CD8-positive, alpha-beta memory T cell (primary cell): ENCODE measurements at regions not wholly inside any gene's neighbourhood (a gene's known extent, or its start where the extent isn't known, plus 50 kb on each side); places are given as distances from the start of the nearest gene placed in this dataset.

Source experiments
- CTCF ChIA-PET: fragments of 350-600 bp; sonication (Branson Sonifier 250); formaldehyde crosslinking; loops from one replicate; lab custom pipeline; 2021; ENCODE audit warnings: antibody characterized with exemption; lab: Charles Lee
- POLR2A ChIA-PET: fragments of 350-600 bp; sonication (Branson Sonifier 250); formaldehyde crosslinking; loops from one replicate; lab custom pipeline; 2021; ENCODE audit warnings: antibody characterized with exemption; lab: Charles Lee
- DNase-seq, 5 donors: peaks; one replicate each; pipeline versions ENCODE4 v3.0.0 to v3.0.0-alpha.2; 2020 to 2022; ENCODE audit warnings: mixed read lengths in 1 of 5
- H3K27ac ChIP-seq: one replicate; pipeline ENCODE4 v1.7.0; 2013; ENCODE audit warnings: low read depth, mild to moderate bottlenecking, low read length, moderate library complexity
- H3K27me3 ChIP-seq: 2 replicates; pipeline ENCODE4 v1.7.0; 2013; ENCODE audit warnings: low read length, mild to moderate bottlenecking; ENCODE audit not compliant: insufficient read depth, poor library complexity, severe bottlenecking
- H3K36me3 ChIP-seq: 2 replicates; pipeline ENCODE4 v1.7.0; 2013; ENCODE audit warnings: mild to moderate bottlenecking, low read length, moderate library complexity; ENCODE audit not compliant: insufficient read depth
- H3K4me1 ChIP-seq: 2 replicates; pipeline ENCODE4 v1.7.0; 2013; ENCODE audit warnings: mild to moderate bottlenecking, low read length, moderate library complexity; ENCODE audit not compliant: insufficient read depth
- H3K4me3 ChIP-seq: 2 replicates; pipeline ENCODE4 v1.7.0; 2013; ENCODE audit warnings: mild to moderate bottlenecking, low read length
- H3K9me3 ChIP-seq: 2 replicates; pipeline ENCODE4 v1.7.0; 2013; ENCODE audit warnings: mild to moderate bottlenecking, low read length
- H3K27ac Mint-ChIP-seq, 8 donors: one replicate each; pipeline ENCODE4 v1.8.0; 2020 to 2021; ENCODE audit warnings: mixed read lengths in 8 of 8, mild to moderate bottlenecking in 6 of 8, inconsistent platforms in 3 of 8, moderate library complexity in 3 of 8
- H3K27me3 Mint-ChIP-seq, 2 donors: one replicate each; pipeline ENCODE4 v1.8.0; 2020 to 2021; ENCODE audit warnings: mixed read lengths in 2 of 2, mild to moderate bottlenecking in 1 of 2, moderate library complexity in 1 of 2
- H3K36me3 Mint-ChIP-seq, 3 donors: one replicate each; pipeline ENCODE4 v1.8.0; 2020 to 2021; ENCODE audit warnings: mixed read lengths in 3 of 3, inconsistent platforms in 1 of 3, mild to moderate bottlenecking in 1 of 3
- H3K4me1 Mint-ChIP-seq, 3 donors: one replicate each; pipeline ENCODE4 v1.8.0; 2020 to 2021; ENCODE audit warnings: mixed read lengths in 3 of 3, inconsistent platforms in 1 of 3, mild to moderate bottlenecking in 1 of 3
- H3K4me3 Mint-ChIP-seq, 7 donors: one replicate each; pipeline ENCODE4 v1.8.0; 2020 to 2021; ENCODE audit warnings: mixed read lengths in 7 of 7, mild to moderate bottlenecking in 6 of 7, moderate library complexity in 4 of 7, inconsistent platforms in 2 of 7
- H3K9me3 Mint-ChIP-seq, 5 donors: one replicate each; pipeline ENCODE4 v1.8.0; 2020 to 2022; ENCODE audit warnings: mixed read lengths in 5 of 5, mild to moderate bottlenecking in 3 of 5, moderate library complexity in 2 of 5, inconsistent platforms in 1 of 5

- no peaks in the 10 kb centered on the region for H3K4me1 ChIP-seq
- no peaks in the 10 kb centered on the region for H3K27me3 ChIP-seq
- DNase-seq: no peak
- no peak overlapping the region for H3K27ac ChIP-seq
- Mint-ChIP-seq H3K27me3 (no peaks in the 10 kb centered on the region), H3K4me3 (no peak overlapping the region), H3K9me3 (peaks cover 3 to 20% (median 12%) of the 10 kb centered on the region in 5 donors), H3K4me1 (no peaks in the 10 kb centered on the region), H3K36me3 (no peaks in the 10 kb centered on the region), H3K27ac (no peak overlapping the region)
- ChIA-PET CTCF (no interaction called here), POLR2A (no interaction called here)
- no peak overlapping the region for H3K4me3 ChIP-seq
- H3K9me3 ChIP-seq: no peaks in the 10 kb centered on the region
- H3K36me3 ChIP-seq: no peaks in the 10 kb centered on the region
These were observed 533.7 kb upstream of the IGFBP3 start for GRCh38 chr7:46454816-46455215.

GRCh38 chr7:46452561-46453135, 531.6 kb upstream of the IGFBP3 start:
- H3K36me3 Mint-ChIP-seq: no peaks in the 10 kb centered on the region
- no peak for DNase-seq
- Histone ChIP-seq H3K27me3 (no peaks in the 10 kb centered on the region), H3K36me3 (no peaks in the 10 kb centered on the region), H3K4me3 (no peak overlapping the region), H3K9me3 (no peaks in the 10 kb centered on the region), H3K27ac (no peak overlapping the region), H3K4me1 (no peaks in the 10 kb centered on the region)
- no peaks in the 10 kb centered on the region for H3K27me3 Mint-ChIP-seq
- no peak overlapping the region for H3K4me3 Mint-ChIP-seq
- H3K9me3 Mint-ChIP-seq: peaks cover 5 to 25% (median 7%) of the 10 kb centered on the region in 5 donors
- no peak overlapping the region for H3K27ac Mint-ChIP-seq
- ChIA-PET CTCF (no interaction called here), POLR2A (no interaction called here)
- H3K4me1 Mint-ChIP-seq: no peaks in the 10 kb centered on the region

- H3K9me3 ChIP-seq: no peaks in the 10 kb centered on the region
- H3K36me3 Mint-ChIP-seq: no peaks in the 10 kb centered on the region
- no peaks in the 10 kb centered on the region for H3K4me1 ChIP-seq
- H3K27me3 Mint-ChIP-seq: no peaks in the 10 kb centered on the region
- H3K9me3 Mint-ChIP-seq: peaks cover 2 to 27% (median 7%) of the 10 kb centered on the region in 5 donors
- H3K27me3 ChIP-seq: no peaks in the 10 kb centered on the region
- DNase-seq: no peak
- H3K27ac Mint-ChIP-seq: no peak overlapping the region
- ChIA-PET CTCF (no interaction called here), POLR2A (no interaction called here)
- H3K27ac ChIP-seq: no peak overlapping the region
- H3K36me3 ChIP-seq: no peaks in the 10 kb centered on the region
- H3K4me1 Mint-ChIP-seq: no peaks in the 10 kb centered on the region
- no peak overlapping the region for H3K4me3 Mint-ChIP-seq
- H3K4me3 ChIP-seq: no peak overlapping the region
These were observed 530.8 kb upstream of the IGFBP3 start for GRCh38 chr7:46451846-46452245.

GRCh38 chr7:46450886-46451285, 529.8 kb upstream of the IGFBP3 start:
- Mint-ChIP-seq H3K27me3 (no peaks in the 10 kb centered on the region), H3K27ac (no peak overlapping the region), H3K4me1 (no peaks in the 10 kb centered on the region), H3K9me3 (peaks cover 2 to 27% (median 7%) of the 10 kb centered on the region in 5 donors), H3K4me3 (no peak overlapping the region), H3K36me3 (no peaks in the 10 kb centered on the region)
- no peak for DNase-seq
- ChIA-PET POLR2A (no interaction called here), CTCF (no interaction called here)
- Histone ChIP-seq H3K9me3 (no peaks in the 10 kb centered on the region), H3K27ac (no peak overlapping the region), H3K27me3 (no peaks in the 10 kb centered on the region), H3K36me3 (no peaks in the 10 kb centered on the region), H3K4me1 (no peaks in the 10 kb centered on the region), H3K4me3 (no peak overlapping the region)

GRCh38 chr7:46450425-46450824, 529.4 kb upstream of the IGFBP3 start:
- POLR2A ChIA-PET: no interaction called here
- no peak overlapping the region for H3K4me3 ChIP-seq
- H3K36me3 Mint-ChIP-seq: no peaks in the 10 kb centered on the region

GRCh38 chr7:46449743-46450142, 528.7 kb upstream of the IGFBP3 start:
- DNase-seq: no peak
- Mint-ChIP-seq H3K4me3 (no peak overlapping the region), H3K36me3 (no peaks in the 10 kb centered on the region), H3K4me1 (no peaks in the 10 kb centered on the region), H3K9me3 (peaks cover 2 to 29% (median 5%) of the 10 kb centered on the region in 5 donors), H3K27ac (no peak overlapping the region), H3K27me3 (no peaks in the 10 kb centered on the region)
- Histone ChIP-seq H3K27ac (no peak overlapping the region), H3K36me3 (no peaks in the 10 kb centered on the region), H3K9me3 (no peaks in the 10 kb centered on the region), H3K27me3 (no peaks in the 10 kb centered on the region), H3K4me1 (no peaks in the 10 kb centered on the region), H3K4me3 (no peak overlapping the region)
- POLR2A ChIA-PET: no interaction called here
- CTCF ChIA-PET: no interaction called here

More at GRCh38 chr7:46450425-46450824, 529.4 kb upstream of the IGFBP3 start:
- H3K27me3 ChIP-seq: no peaks in the 10 kb centered on the region
- CTCF ChIA-PET: no interaction called here
- no peak for DNase-seq
- H3K4me3 Mint-ChIP-seq: no peak overlapping the region
- no peaks in the 10 kb centered on the region for H3K9me3 ChIP-seq
- no peak overlapping the region for H3K27ac Mint-ChIP-seq
- H3K27ac ChIP-seq: no peak overlapping the region
- no peaks in the 10 kb centered on the region for H3K36me3 ChIP-seq
- no peaks in the 10 kb centered on the region for H3K27me3 Mint-ChIP-seq
- H3K4me1 Mint-ChIP-seq: no peaks in the 10 kb centered on the region
- peaks cover 4 to 31% (median 7%) of the 10 kb centered on the region in 5 donors for H3K9me3 Mint-ChIP-seq
- H3K4me1 ChIP-seq: no peaks in the 10 kb centered on the region

- H3K9me3 ChIP-seq: no peaks in the 10 kb centered on the region
- Mint-ChIP-seq H3K9me3 (peaks cover 2 to 32% (median 7%) of the 10 kb centered on the region in 5 donors), H3K36me3 (no peaks in the 10 kb centered on the region), H3K4me1 (no peaks in the 10 kb centered on the region), H3K27ac (no peak overlapping the region), H3K27me3 (no peaks in the 10 kb centered on the region), H3K4me3 (no peak overlapping the region)
- no peak for DNase-seq
- no peak overlapping the region for H3K4me3 ChIP-seq
- no peaks in the 10 kb centered on the region for H3K36me3 ChIP-seq
- ChIA-PET POLR2A (no interaction called here), CTCF (no interaction called here)
- no peaks in the 10 kb centered on the region for H3K27me3 ChIP-seq
- no peak overlapping the region for H3K27ac ChIP-seq
- H3K4me1 ChIP-seq: no peaks in the 10 kb centered on the region
These were observed 527.4 kb upstream of the IGFBP3 start for GRCh38 chr7:46448478-46448877.

- Histone ChIP-seq H3K27me3 (no peaks in the 10 kb centered on the region), H3K9me3 (no peaks in the 10 kb centered on the region), H3K27ac (no peak overlapping the region), H3K36me3 (no peaks in the 10 kb centered on the region), H3K4me3 (no peak overlapping the region), H3K4me1 (no peaks in the 10 kb centered on the region)
- peaks cover 8 to 26% (median 15%) of the 10 kb centered on the region in 5 donors for H3K9me3 Mint-ChIP-seq
- no peak overlapping the region for H3K4me3 Mint-ChIP-seq
- CTCF ChIA-PET: no interaction called here
- no peaks in the 10 kb centered on the region for H3K36me3 Mint-ChIP-seq
- H3K27me3 Mint-ChIP-seq: no peaks in the 10 kb centered on the region
- DNase-seq: no peak
- POLR2A ChIA-PET: no interaction called here
- H3K4me1 Mint-ChIP-seq: no peaks in the 10 kb centered on the region
- H3K27ac Mint-ChIP-seq: no peak overlapping the region
These were observed 525.1 kb upstream of the IGFBP3 start for GRCh38 chr7:46446151-46446550.
